Right lobe of liver (tissue), 4 donors: ENCODE measurements at regions not wholly inside any gene's neighbourhood (a gene's known extent, or its start where the extent isn't known, plus 50 kb on each side); places are given as distances from the start of the nearest gene placed in this dataset.

ENCODE experiments used
- POLR2A ChIP-seq: fragments of 450-650 bp; IDR thresholded peaks from one replicate; pipeline ENCODE4 v1.6.1; 2017; ENCODE audit warnings: antibody characterized with exemption, mild to moderate bottlenecking
- TF ChIP-seq, protein P1 (sequence below), 4 donors: fragments of 200-600 bp in 3 of 4; fragments of 450-650 bp in 1 of 4; IDR thresholded peaks; one replicate each; pipeline versions ENCODE4 v1.5.1 to v1.8.0; 2016 to 2022; ENCODE audit warnings: antibody characterized with exemption in 4 of 4, mild to moderate bottlenecking in 2 of 4
- donor health status: DM: no; HTN: no; CAD: no.
- donor health status: DM: no; HTN: no; CAD: no.
- donor health status: DM: no; HTN: yes; CAD: no.

DNA sequence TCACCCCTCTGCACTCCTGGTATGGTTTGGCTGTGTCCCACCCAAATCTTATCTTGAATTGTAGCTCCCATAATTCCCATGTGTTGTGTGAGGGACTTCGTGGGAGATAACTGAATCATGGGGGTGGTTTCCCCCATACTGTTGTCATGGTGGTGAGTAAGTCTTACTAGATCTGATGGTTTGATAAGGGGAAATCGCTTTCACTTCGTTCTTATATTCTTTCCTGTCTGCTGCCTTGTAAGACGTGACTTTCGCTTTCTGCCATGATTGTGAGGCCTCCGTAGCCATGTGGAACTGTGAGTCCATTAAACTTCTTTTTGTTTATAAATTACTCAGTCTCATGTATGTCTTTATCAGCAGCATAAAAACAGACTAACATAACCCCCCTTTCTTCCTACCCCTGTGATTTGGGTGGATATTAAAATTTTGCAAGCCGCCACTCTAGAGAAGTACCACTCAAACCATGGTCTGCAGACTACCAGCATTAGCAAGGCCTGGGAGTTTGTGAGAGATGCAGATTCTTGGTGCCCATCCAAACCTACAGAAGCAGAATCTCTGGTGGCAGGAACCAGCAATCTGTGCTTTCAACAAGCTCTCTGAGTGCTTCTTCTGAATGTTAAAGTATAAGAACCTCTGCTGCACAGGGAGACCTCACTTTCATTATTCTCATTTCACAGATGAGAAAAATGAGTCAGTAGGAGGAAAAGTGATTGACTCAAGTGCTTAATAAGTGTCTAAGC lies 999.5 kb upstream of the EEF2KMT start:
- TF ChIP-seq, protein P1, sequence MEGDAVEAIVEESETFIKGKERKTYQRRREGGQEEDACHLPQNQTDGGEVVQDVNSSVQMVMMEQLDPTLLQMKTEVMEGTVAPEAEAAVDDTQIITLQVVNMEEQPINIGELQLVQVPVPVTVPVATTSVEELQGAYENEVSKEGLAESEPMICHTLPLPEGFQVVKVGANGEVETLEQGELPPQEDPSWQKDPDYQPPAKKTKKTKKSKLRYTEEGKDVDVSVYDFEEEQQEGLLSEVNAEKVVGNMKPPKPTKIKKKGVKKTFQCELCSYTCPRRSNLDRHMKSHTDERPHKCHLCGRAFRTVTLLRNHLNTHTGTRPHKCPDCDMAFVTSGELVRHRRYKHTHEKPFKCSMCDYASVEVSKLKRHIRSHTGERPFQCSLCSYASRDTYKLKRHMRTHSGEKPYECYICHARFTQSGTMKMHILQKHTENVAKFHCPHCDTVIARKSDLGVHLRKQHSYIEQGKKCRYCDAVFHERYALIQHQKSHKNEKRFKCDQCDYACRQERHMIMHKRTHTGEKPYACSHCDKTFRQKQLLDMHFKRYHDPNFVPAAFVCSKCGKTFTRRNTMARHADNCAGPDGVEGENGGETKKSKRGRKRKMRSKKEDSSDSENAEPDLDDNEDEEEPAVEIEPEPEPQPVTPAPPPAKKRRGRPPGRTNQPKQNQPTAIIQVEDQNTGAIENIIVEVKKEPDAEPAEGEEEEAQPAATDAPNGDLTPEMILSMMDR (IDR thresholded peaks at IDR 0.05): no peak
- TF ChIP-seq POLR2A: no peak
